H9 (cell line): ENCODE measurements at regions not wholly inside any gene's neighbourhood (a gene's known extent, or its start where the extent isn't known, plus 50 kb on each side); places are given as distances from the start of the nearest gene placed in this dataset.

Experiments
- DNase-seq: peaks from one replicate; pipeline ENCODE4 v3.0.0-alpha.2; 2017
- H2AFZ ChIP-seq: one replicate; pipeline ENCODE4 v1.6.1; 2013; ENCODE audit warnings: mild to moderate bottlenecking, low read length, control low read depth, moderate library complexity
- H2AK5ac ChIP-seq: 2 replicates; pipeline ENCODE4 v1.6.1; 2013; ENCODE audit warnings: low read length, control low read depth, mixed read lengths; ENCODE audit not compliant: insufficient read length
- H2BK120ac ChIP-seq: one replicate; pipeline ENCODE4 v1.6.1; 2013; ENCODE audit warnings: low read depth, mild to moderate bottlenecking, low read length, control low read depth, inconsistent platforms; ENCODE audit not compliant: poor library complexity, severe bottlenecking
- H2BK12ac ChIP-seq: 2 replicates; pipeline ENCODE4 v1.6.1; 2013; ENCODE audit warnings: low read length, control low read depth, mixed read lengths, low read depth; ENCODE audit not compliant: insufficient read length
- H2BK15ac ChIP-seq: 2 replicates; pipeline ENCODE4 v1.6.1; 2013; ENCODE audit warnings: low read depth, low read length, control low read depth
- H2BK20ac ChIP-seq: one replicate; pipeline ENCODE4 v1.6.1; 2013; ENCODE audit warnings: low read depth, mild to moderate bottlenecking, low read length, control low read depth, inconsistent platforms; ENCODE audit not compliant: poor library complexity, severe bottlenecking
- H2BK5ac ChIP-seq: 2 replicates; pipeline ENCODE4 v1.6.1; 2013; ENCODE audit warnings: low read length, control low read depth, mixed read lengths; ENCODE audit not compliant: insufficient read length
- H3K14ac ChIP-seq: 2 replicates; pipeline ENCODE4 v1.6.1; 2013; ENCODE audit warnings: low read length, control low read depth; ENCODE audit not compliant: insufficient read depth
- H3K18ac ChIP-seq: 2 replicates; pipeline ENCODE4 v1.6.1; 2013; ENCODE audit warnings: low read depth, mild to moderate bottlenecking, mixed read lengths, low read length, control low read depth; ENCODE audit not compliant: insufficient read length
- H3K23ac ChIP-seq: 2 replicates; pipeline ENCODE4 v1.6.1; 2013; ENCODE audit warnings: low read length, control low read depth, mixed read lengths, low read depth; ENCODE audit not compliant: insufficient read length
- H3K23me2 ChIP-seq: 2 replicates; pipeline ENCODE4 v1.6.1; 2013; ENCODE audit warnings: low read depth, mild to moderate bottlenecking, mixed read lengths, low read length, control low read depth; ENCODE audit not compliant: insufficient read length, poor library complexity, severe bottlenecking
- H3K27ac ChIP-seq: 2 replicates; pipeline ENCODE4 v1.5.1; 2013; ENCODE audit warnings: low read length, control low read depth, mixed read lengths, low read depth; ENCODE audit not compliant: insufficient read length
- H3K27me3 ChIP-seq: 2 replicates; pipeline ENCODE4 v1.6.1; 2013; ENCODE audit warnings: low read length, control low read depth, inconsistent platforms; ENCODE audit not compliant: insufficient read depth
- H3K4ac ChIP-seq: 2 replicates; pipeline ENCODE4 v1.6.1; 2013; ENCODE audit warnings: low read depth, mild to moderate bottlenecking, control low read depth, inconsistent platforms, low read length, moderate library complexity
- H3K4me1 ChIP-seq: 2 replicates; pipeline ENCODE4 v1.6.1; 2013; ENCODE audit warnings: low read length, control low read depth, inconsistent platforms; ENCODE audit not compliant: insufficient read depth
- H3K4me2 ChIP-seq: 2 replicates; pipeline ENCODE4 v1.6.1; 2013; ENCODE audit warnings: low read length, control low read depth, mixed read lengths; ENCODE audit not compliant: insufficient read length, insufficient read depth
- H3K56ac ChIP-seq: 2 replicates; pipeline ENCODE4 v1.6.1; 2013; ENCODE audit warnings: low read depth, mild to moderate bottlenecking, mixed read lengths, low read length, control low read depth; ENCODE audit not compliant: insufficient read length
- H3K79me1 ChIP-seq: 2 replicates; pipeline ENCODE4 v1.6.1; 2013; ENCODE audit warnings: low read depth, mild to moderate bottlenecking, moderate library complexity, low read length, control low read depth, inconsistent platforms; ENCODE audit not compliant: insufficient read depth, poor library complexity, severe bottlenecking
- H3K79me2 ChIP-seq: 2 replicates; pipeline ENCODE4 v1.6.1; 2013; ENCODE audit warnings: low read length, control low read depth, inconsistent platforms; ENCODE audit not compliant: insufficient read depth
- H3K9ac ChIP-seq: 2 replicates; pipeline ENCODE4 v1.6.1; 2013; ENCODE audit warnings: low read length, control low read depth, mixed read lengths; ENCODE audit not compliant: insufficient read length; ENCODE audit errors: extremely low read depth
- H3K9me3 ChIP-seq: one replicate; pipeline ENCODE4 v1.6.1; 2013; ENCODE audit warnings: low read depth, low read length, inconsistent platforms; ENCODE audit not compliant: control insufficient read depth
- H3T11ph ChIP-seq: one replicate; pipeline ENCODE4 v1.6.1; 2013; ENCODE audit warnings: mild to moderate bottlenecking, low read length, control low read depth, inconsistent platforms
- H4K20me1 ChIP-seq: one replicate; pipeline ENCODE4 v1.6.1; 2013; ENCODE audit not compliant: control insufficient read depth, insufficient read length, insufficient read depth
- H4K5ac ChIP-seq: 2 replicates; pipeline ENCODE4 v1.6.1; 2013; ENCODE audit warnings: low read depth, mild to moderate bottlenecking, mixed read lengths, low read length, control low read depth; ENCODE audit not compliant: insufficient read length
- H4K8ac ChIP-seq: replicated peaks from 2 replicates; pipeline ENCODE4 v1.6.1; 2013; ENCODE audit warnings: low read length, control low read depth, mixed read lengths, low read depth; ENCODE audit not compliant: insufficient read length
- H4K91ac ChIP-seq: 2 replicates; pipeline ENCODE4 v1.6.1; 2013; ENCODE audit warnings: low read depth, mild to moderate bottlenecking, moderate library complexity, mixed read lengths, low read length, control low read depth; ENCODE audit not compliant: insufficient read length
- H3K27ac Mint-ChIP-seq, 3 experiments: 2 replicates in 2 of 3; 3 replicates in 1 of 3; pipeline ENCODE4 v1.8.0; 2020 to 2021; ENCODE audit warnings: mixed read lengths in 3 of 3, mild to moderate bottlenecking in 1 of 3, moderate library complexity in 1 of 3
- H3K27me3 Mint-ChIP-seq: 2 replicates; pipeline ENCODE4 v1.8.0; 2021; ENCODE audit warnings: low read depth, mild to moderate bottlenecking, moderate library complexity, mixed read lengths
- H3K36me3 Mint-ChIP-seq, 3 experiments: 2 replicates in 2 of 3; 3 replicates in 1 of 3; pipeline ENCODE4 v1.8.0; 2020 to 2021; ENCODE audit warnings: low read depth in 3 of 3, mixed read lengths in 3 of 3; ENCODE audit not compliant: insufficient read depth in 1 of 3
- H3K4me1 Mint-ChIP-seq, 2 experiments: 2 replicates each; pipeline ENCODE4 v1.8.0; 2020; ENCODE audit warnings: mixed read lengths in 2 of 2
- H3K4me3 Mint-ChIP-seq, 2 experiments: 2 replicates in 1 of 2; 3 replicates in 1 of 2; pipeline ENCODE4 v1.8.0; 2020 to 2021; ENCODE audit warnings: mild to moderate bottlenecking in 2 of 2, mixed read lengths in 2 of 2, moderate library complexity in 1 of 2
- H3K9me3 Mint-ChIP-seq, 2 experiments: 2 replicates in 1 of 2; 3 replicates in 1 of 2; pipeline ENCODE4 v1.8.0; 2020; ENCODE audit warnings: mild to moderate bottlenecking in 2 of 2, mixed read lengths in 2 of 2, moderate library complexity in 1 of 2
- CTCF ChIP-seq: fragments of 200-600 bp; sonication (generic); conservative IDR thresholded peaks from 3 replicates; pipeline ENCODE4 v1.8.0; 2021; ENCODE audit warnings: antibody characterized with exemption, mild to moderate bottlenecking
- WGBS: extraction: QIAGEN DNeasy Blood & Tissue Kit; methylation state at CpG from one replicate; pipeline ENCODE4 v1.1.7; 2013; ENCODE audit warnings: missing lambda C conversion rate, low lambda C conversion rate, mixed read lengths; ENCODE audit not compliant: insufficient read length; ENCODE audit errors: extremely low coverage; 5-methylcytosine and 5-hydroxymethylcytosine counted together

- no peak overlapping the region for H3T11ph ChIP-seq
- WGBS: no CpG with 5 or more reads among the region's 3 CpGs
- H2BK20ac ChIP-seq: no peak overlapping the region
These were observed 663.9 kb upstream of the LRRTM1 start for GRCh38 chr2:80968450-80968849.

More at GRCh38 chr2:80968450-80968849, 663.9 kb upstream of the LRRTM1 start:
- H3K4ac ChIP-seq: no peak overlapping the region
- Mint-ChIP-seq H3K27ac (no peak overlapping the region), H3K36me3 (peaks cover 0 to 7% (median under 1%) of the 10 kb centered on the region in 3 experiments; a peak in 3 of 7 replicates), H3K9me3 (peaks cover 16 to 27% of the 10 kb centered on the region in 2 experiments; a peak in 4 of 5 replicates), H3K27me3 (no peaks in the 10 kb centered on the region), H3K4me3 (no peak overlapping the region), H3K4me1 (no peaks in the 10 kb centered on the region)
- H2BK5ac ChIP-seq: no peak overlapping the region
- DNase-seq: no peak
- no peak overlapping the region for H3K23ac ChIP-seq
- no peak overlapping the region for H4K5ac ChIP-seq
- H4K20me1 ChIP-seq: no peaks in the 10 kb centered on the region
- no peak overlapping the region for H3K14ac ChIP-seq
- H3K27ac ChIP-seq: no peak overlapping the region
- H4K8ac ChIP-seq: no peak overlapping the region
- H3K56ac ChIP-seq: no peak overlapping the region
- H3K79me1 ChIP-seq: no peaks in the 10 kb centered on the region
- no peak overlapping the region for H3K4me2 ChIP-seq
- no peak overlapping the region for H2BK12ac ChIP-seq
- H2AK5ac ChIP-seq: no peak overlapping the region
- H3K18ac ChIP-seq: no peak overlapping the region
- no peaks in the 10 kb centered on the region for H3K23me2 ChIP-seq
- no peaks in the 10 kb centered on the region for H3K27me3 ChIP-seq
- no peak overlapping the region for H3K9ac ChIP-seq
- TF ChIP-seq CTCF: peak; percentile 57
- H2BK15ac ChIP-seq: no peak overlapping the region
- peaks cover 14% of the 10 kb centered on the region for H3K9me3 ChIP-seq
- no peak overlapping the region for H2BK120ac ChIP-seq
- H2AFZ ChIP-seq: no peak overlapping the region
- H3K79me2 ChIP-seq: no peaks in the 10 kb centered on the region
- H4K91ac ChIP-seq: no peak overlapping the region
- H3K4me1 ChIP-seq: no peaks in the 10 kb centered on the region
